Activated B cell treated with CpG ODN at 0.5 μM for 24 hours (primary cell): ENCODE measurements at regions not wholly inside any gene's neighbourhood (a gene's known extent, or its start where the extent isn't known, plus 50 kb on each side); places are given as distances from the start of the nearest gene placed in this dataset.

ENCODE experiments used
- ATAC-seq: fragments of 200-7000 bp; cut with Tn5 transposase; one replicate; pipeline ENCODE4 v1.10.0; 2021; ENCODE audit warnings: low read depth, mild to moderate bottlenecking, moderate library complexity
- CTCF ChIA-PET: fragments of 350-600 bp; sonication (Branson Sonifier 250); formaldehyde crosslinking; loops from one replicate; lab custom pipeline; 2021; ENCODE audit warnings: antibody characterized with exemption; lab: Charles Lee
- POLR2A ChIA-PET: fragments of 350-600 bp; sonication (Branson Sonifier 250); formaldehyde crosslinking; loops from one replicate; lab custom pipeline; 2021; ENCODE audit warnings: antibody characterized with exemption; lab: Charles Lee
- DNase-seq: peaks from one replicate; pipeline ENCODE4 v3.0.0; 2022
- H3K27ac Mint-ChIP-seq: one replicate; pipeline ENCODE4 v1.8.0; 2020; ENCODE audit warnings: mixed read lengths
- H3K27me3 Mint-ChIP-seq: one replicate; pipeline ENCODE4 v1.8.0; 2021; ENCODE audit warnings: mixed read lengths
- H3K36me3 Mint-ChIP-seq: one replicate; pipeline ENCODE4 v1.8.0; 2021; ENCODE audit warnings: low read depth, mixed read lengths
- H3K4me1 Mint-ChIP-seq: one replicate; pipeline ENCODE4 v1.8.0; 2021; ENCODE audit warnings: mixed read lengths
- H3K4me3 Mint-ChIP-seq: one replicate; pipeline ENCODE4 v1.8.0; 2020; ENCODE audit warnings: mild to moderate bottlenecking, mixed read lengths
- H3K9me3 Mint-ChIP-seq: one replicate; pipeline ENCODE4 v1.8.0; 2020; ENCODE audit warnings: mixed read lengths
- intact Hi-C: fragments of 100-400 bp; cut with micrococcal nuclease; formaldehyde crosslinking; loops from one replicate; pipeline ENCODE4 v1.15.1; 2024
- TF ChIP-seq, protein P1 (sequence below): fragments of 200-600 bp; IDR thresholded peaks from one replicate; pipeline ENCODE4 v1.8.0; 2022; ENCODE audit warnings: antibody characterized with exemption, mild to moderate bottlenecking

DNA sequence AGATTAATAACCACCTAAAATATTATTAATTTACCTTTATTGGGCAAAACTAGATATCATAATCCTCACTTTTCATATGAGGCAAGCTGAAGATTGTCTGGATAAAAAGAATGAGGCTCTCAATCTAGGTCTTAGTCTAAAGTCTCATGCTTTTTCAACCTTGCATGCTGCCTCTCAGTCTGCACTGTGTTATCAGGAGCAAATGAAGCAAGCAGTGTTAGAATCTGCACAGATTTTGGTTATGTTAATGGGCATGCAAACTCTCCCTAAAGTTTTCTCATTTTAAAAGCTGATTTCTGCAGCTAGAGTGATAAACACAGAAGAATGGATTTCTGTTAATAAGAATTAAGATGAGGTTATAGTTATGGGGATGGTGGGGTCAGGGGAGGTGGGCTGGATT, 350.7 kb upstream of the C11orf87 start:
- ATAC-seq, result no peak

DNA sequence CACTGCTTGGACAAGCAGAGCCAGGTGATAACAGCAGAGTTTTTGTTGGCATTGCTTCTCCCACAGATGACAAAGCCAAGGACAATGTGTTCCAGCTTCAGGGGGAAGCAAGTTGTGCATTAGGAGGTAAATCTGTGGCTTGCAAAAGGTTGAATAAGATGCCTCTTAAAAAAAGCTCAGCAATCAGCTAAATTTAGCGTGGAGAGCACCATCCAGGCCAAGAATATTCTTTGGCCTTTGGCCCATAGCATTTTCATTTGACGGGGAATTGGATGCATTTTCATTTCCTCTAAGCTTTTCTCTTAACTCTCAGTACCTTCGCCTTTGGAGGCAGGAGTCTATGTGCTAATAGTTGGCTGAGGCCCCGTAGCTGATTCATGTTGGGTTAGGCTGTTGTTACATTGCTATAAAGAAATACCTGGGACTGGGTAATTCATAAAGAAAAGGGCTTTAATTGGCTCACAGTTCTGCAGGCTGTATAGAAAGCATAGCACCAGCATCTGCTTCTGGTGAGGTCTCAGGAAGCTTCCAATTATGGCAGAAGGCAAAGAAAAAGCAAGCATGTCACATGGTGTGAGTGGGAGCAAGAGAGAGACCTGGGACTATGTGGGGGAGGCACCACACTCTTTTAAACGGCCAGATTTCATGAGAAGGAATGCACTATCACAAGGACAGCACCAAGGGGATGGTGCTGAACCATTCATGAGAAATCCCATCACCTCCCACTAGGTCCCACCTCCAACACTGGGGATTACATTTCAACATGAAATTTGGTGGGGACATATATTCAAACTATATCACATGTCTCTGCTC, 350.1 kb upstream of the C11orf87 start:
- no peaks in the 10 kb centered on the region for H3K36me3 Mint-ChIP-seq
- CTCF ChIA-PET, result no interaction called here
- H3K4me3 Mint-ChIP-seq, result no peak overlapping the region
- POLR2A ChIA-PET, result no interaction called here
- H3K27ac Mint-ChIP-seq, result no peak overlapping the region
- no peaks in the 10 kb centered on the region for H3K27me3 Mint-ChIP-seq
- TF ChIP-seq, protein P1, sequence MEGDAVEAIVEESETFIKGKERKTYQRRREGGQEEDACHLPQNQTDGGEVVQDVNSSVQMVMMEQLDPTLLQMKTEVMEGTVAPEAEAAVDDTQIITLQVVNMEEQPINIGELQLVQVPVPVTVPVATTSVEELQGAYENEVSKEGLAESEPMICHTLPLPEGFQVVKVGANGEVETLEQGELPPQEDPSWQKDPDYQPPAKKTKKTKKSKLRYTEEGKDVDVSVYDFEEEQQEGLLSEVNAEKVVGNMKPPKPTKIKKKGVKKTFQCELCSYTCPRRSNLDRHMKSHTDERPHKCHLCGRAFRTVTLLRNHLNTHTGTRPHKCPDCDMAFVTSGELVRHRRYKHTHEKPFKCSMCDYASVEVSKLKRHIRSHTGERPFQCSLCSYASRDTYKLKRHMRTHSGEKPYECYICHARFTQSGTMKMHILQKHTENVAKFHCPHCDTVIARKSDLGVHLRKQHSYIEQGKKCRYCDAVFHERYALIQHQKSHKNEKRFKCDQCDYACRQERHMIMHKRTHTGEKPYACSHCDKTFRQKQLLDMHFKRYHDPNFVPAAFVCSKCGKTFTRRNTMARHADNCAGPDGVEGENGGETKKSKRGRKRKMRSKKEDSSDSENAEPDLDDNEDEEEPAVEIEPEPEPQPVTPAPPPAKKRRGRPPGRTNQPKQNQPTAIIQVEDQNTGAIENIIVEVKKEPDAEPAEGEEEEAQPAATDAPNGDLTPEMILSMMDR, result no peak
- H3K9me3 Mint-ChIP-seq, result peaks cover 11% of the 10 kb centered on the region
- no peaks in the 10 kb centered on the region for H3K4me1 Mint-ChIP-seq
- intact Hi-C loops, result no loop called here
- DNase-seq (no peak), ATAC-seq (no peak)

More for the DNA sequence above, 350.7 kb upstream of the C11orf87 start:
- H3K27me3 Mint-ChIP-seq, result no peaks in the 10 kb centered on the region
- H3K9me3 Mint-ChIP-seq, result peaks cover 11% of the 10 kb centered on the region
- ChIA-PET CTCF (no interaction called here), POLR2A (no interaction called here)
- TF ChIP-seq, protein P1, result no peak
- H3K36me3 Mint-ChIP-seq, result no peaks in the 10 kb centered on the region
- no peak for DNase-seq
- H3K4me1 Mint-ChIP-seq, result no peaks in the 10 kb centered on the region
- no peak overlapping the region for H3K4me3 Mint-ChIP-seq
- intact Hi-C loops, result no loop called here
- H3K27ac Mint-ChIP-seq, result no peak overlapping the region

DNA sequence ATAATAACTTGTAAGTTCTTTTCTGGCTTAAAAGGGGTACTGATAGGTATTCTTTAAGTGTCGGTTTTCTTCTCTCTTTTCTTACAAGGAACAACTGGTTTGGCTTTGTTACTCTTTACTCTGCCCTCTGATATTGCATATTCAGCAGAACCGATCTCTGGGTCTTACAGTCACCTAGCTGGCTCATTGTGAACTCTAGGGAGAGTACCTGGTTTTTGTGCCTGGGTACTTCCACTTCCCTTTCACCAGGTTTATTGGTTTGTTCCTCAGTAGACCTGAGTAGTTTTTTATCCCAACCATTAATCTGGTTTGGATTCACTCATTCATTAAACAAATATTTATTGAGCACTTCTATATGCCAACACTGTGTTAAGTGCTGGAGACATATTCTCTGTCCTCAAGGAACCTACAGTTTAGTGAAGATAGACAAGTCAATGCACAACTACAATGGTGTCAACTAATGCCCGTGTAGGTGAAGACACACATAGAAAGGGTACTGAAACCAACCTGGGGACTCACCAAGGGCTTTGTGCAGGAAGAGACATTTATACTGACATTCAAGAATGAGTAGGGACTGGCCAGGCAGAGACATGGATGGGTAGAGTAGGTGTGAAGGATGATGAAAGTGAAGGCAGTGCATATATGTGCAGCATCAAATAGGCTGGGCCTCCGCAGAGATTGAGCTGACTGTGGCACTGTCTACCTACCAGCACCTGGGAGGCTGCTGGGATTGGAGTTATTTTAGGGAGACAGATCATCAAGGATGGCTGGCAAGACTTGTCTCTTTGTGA, 348.8 kb upstream of the C11orf87 start:
- Mint-ChIP-seq H3K36me3 (no peaks in the 10 kb centered on the region), H3K4me1 (no peaks in the 10 kb centered on the region), H3K27ac (no peak overlapping the region), H3K4me3 (no peak overlapping the region), H3K9me3 (peaks cover 11% of the 10 kb centered on the region), H3K27me3 (no peaks in the 10 kb centered on the region)
- ChIA-PET POLR2A (no interaction called here), CTCF (no interaction called here)
- ATAC-seq, result no peak
- DNase-seq, result no peak
- intact Hi-C loops, result no loop called here
- TF ChIP-seq, protein P1, result no peak

DNA sequence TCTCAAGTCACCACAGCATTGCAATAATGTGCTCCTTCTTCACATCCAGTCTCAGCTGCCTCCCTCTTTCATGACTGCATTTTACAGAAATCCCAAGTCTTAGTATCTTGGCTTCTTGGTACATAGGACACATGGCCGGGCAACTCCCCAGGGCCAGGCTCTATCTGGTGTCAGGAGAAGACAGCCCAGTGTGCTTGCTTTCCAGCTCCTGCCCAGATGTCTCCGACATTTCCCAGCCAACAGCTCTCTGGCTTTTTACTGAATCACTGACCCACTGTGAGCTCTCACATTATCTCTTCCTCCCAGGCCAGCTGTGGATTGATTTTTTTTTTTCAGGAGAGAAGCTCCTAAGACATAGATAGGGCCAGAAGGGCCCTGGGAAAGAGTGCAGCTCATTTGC, 346.0 kb upstream of the C11orf87 start:
- CTCF ChIA-PET, result no interaction called here
- ATAC-seq, result no peak
- intact Hi-C loops, result no loop called here
- Mint-ChIP-seq H3K4me3 (no peak overlapping the region), H3K27ac (no peak overlapping the region), H3K9me3 (peaks cover under 1% of the 10 kb centered on the region), H3K27me3 (no peaks in the 10 kb centered on the region), H3K4me1 (no peaks in the 10 kb centered on the region), H3K36me3 (no peaks in the 10 kb centered on the region)
- POLR2A ChIA-PET, result no interaction called here
- TF ChIP-seq, protein P1, result no peak
- no peak for DNase-seq

DNA sequence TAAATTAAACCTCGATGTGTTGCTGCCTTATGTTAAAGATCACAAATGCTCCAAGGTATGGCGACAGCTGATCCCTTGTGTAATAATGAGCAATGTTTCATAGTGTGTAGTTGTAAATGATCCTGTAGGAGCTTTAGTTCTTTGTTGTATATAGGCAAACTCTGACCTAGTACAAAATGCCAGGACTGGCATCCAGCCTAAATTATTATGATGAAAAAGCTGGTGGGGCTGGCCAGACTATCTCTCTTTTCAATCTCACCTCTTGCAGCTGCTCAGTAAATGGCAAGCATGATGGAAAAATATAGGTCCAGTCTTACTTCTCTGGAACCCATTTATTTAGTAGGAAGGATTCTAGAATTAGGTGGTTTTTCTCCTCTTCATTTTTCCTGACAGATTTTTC, 345.1 kb upstream of the C11orf87 start:
- TF ChIP-seq, protein P1, result no peak
- POLR2A ChIA-PET, result no interaction called here
- no peak overlapping the region for H3K4me3 Mint-ChIP-seq
- DNase-seq (no peak), ATAC-seq (no peak)
- no peaks in the 10 kb centered on the region for H3K27me3 Mint-ChIP-seq
- intact Hi-C loops, result no loop called here
- CTCF ChIA-PET, result no interaction called here
- H3K4me1 Mint-ChIP-seq, result no peaks in the 10 kb centered on the region
- no peak overlapping the region for H3K27ac Mint-ChIP-seq
- no peaks in the 10 kb centered on the region for H3K9me3 Mint-ChIP-seq
- no peaks in the 10 kb centered on the region for H3K36me3 Mint-ChIP-seq
